HCT116 (cell line): ENCODE measurements at regions not wholly inside any gene's neighbourhood (a gene's known extent, or its start where the extent isn't known, plus 50 kb on each side); places are given as distances from the start of the nearest gene placed in this dataset.

Experiments
- ATAC-seq: fragments of 200-7000 bp; cut with Tn5 transposase; 2 replicates; pipeline ENCODE4 v1.9.1; 2020; ENCODE audit warnings: mild to moderate bottlenecking, moderate library complexity
- BruUV-seq: library from RNA; stranded (reverse); fragments of 400-500 nt; replicated peaks from 2 replicates; lab custom pipeline; 2021; lab: Mats Ljungman, UMichigan
- CTCF ChIA-PET: fragments of 300-600 bp; sonication (Branson Sonifier 250); formaldehyde crosslinking; loops from one replicate; lab custom pipeline; 2021; ENCODE audit warnings: antibody characterized with exemption; lab: Charles Lee
- POLR2A ChIA-PET: fragments of 300-600, 350-600 bp; sonication (Branson Sonifier 250); formaldehyde crosslinking; loops from one replicate; lab custom pipeline; 2021; ENCODE audit warnings: antibody characterized with exemption; lab: Charles Lee
- RAD21 ChIA-PET, 2 experiments: fragments of 300-600 bp; sonication (Branson Sonifier 250); formaldehyde crosslinking; loops; one replicate each; lab custom pipeline; 2023; ENCODE audit warnings: low total read pairs in 2 of 2; ENCODE audit not compliant: uncharacterized antibody in 2 of 2, unreplicated experiment in 2 of 2, low non-redundant PET in 1 of 2; lab: Charles Lee
- DNase-seq: peaks from one replicate; pipeline ENCODE4 v3.0.0-alpha.2; 2010; ENCODE audit warnings: low read depth, low spot score
- H2AFZ ChIP-seq: fragments of 200-600 bp; shearing (Covaris generic), sonication (generic); 2 replicates; pipeline ENCODE4 v1.6.1; 2017; ENCODE audit warnings: low read depth, mixed run types, mixed read lengths, antibody characterized with exemption, low read length; ENCODE audit not compliant: poor library complexity, severe bottlenecking
- H3K27ac ChIP-seq: 2 replicates; pipeline ENCODE4 v1.5.1; 2012; ENCODE audit warnings: low read depth, low read length
- H3K27me3 ChIP-seq: fragments of 200-600 bp; sonication (generic); 2 replicates; pipeline ENCODE4 v1.6.1; 2016; ENCODE audit warnings: mixed run types, low read length, mixed read lengths; ENCODE audit not compliant: insufficient read depth
- H3K36me3 ChIP-seq, 2 experiments: fragments of 200-500 bp in 1 of 2; fragments of 200-600 bp in 1 of 2; sonication (Bioruptor generic) in 1 of 2; sonication (generic) in 1 of 2; 2 replicates each; pipeline versions ENCODE4 v1.5.1 to v1.6.1; 2014 to 2016; ENCODE audit warnings: low read length in 2 of 2, inconsistent platforms in 1 of 2, mixed read lengths in 1 of 2, mixed run types in 1 of 2; ENCODE audit not compliant: insufficient read depth in 2 of 2, control insufficient read depth in 1 of 2
- H3K4me1 ChIP-seq, 2 experiments: fragments of 200-600 bp in 1 of 2; sonication (generic) in 1 of 2; 2 replicates each; pipeline versions ENCODE4 v1.5.1 to v1.6.1; 2012 to 2017; ENCODE audit warnings: low read length in 2 of 2, inconsistent platforms in 1 of 2, mild to moderate bottlenecking in 1 of 2, mixed read lengths in 1 of 2, mixed run types in 1 of 2, moderate library complexity in 1 of 2; ENCODE audit not compliant: insufficient read depth in 2 of 2, control insufficient read depth in 1 of 2
- H3K4me2 ChIP-seq: fragments of 200-600 bp; sonication (generic); 2 replicates; pipeline ENCODE4 v1.6.1; 2017; ENCODE audit warnings: mixed run types, low read length, mixed read lengths
- H3K4me3 ChIP-seq, 2 experiments: fragments of 200-600 bp in 1 of 2; sonication (generic) in 1 of 2; replicated peaks in 1 of 2; 2 replicates each; pipeline ENCODE4 v1.5.1; 2011 to 2016; ENCODE audit warnings: low read length in 2 of 2, control low read depth in 1 of 2, low read depth in 1 of 2, mild to moderate bottlenecking in 1 of 2, mixed read lengths in 1 of 2, mixed run types in 1 of 2
- H3K79me2 ChIP-seq: fragments of 200-600 bp; sonication (generic); 2 replicates; pipeline ENCODE4 v1.6.1; 2017; ENCODE audit warnings: mild to moderate bottlenecking, mixed run types, low read length, moderate library complexity, mixed read lengths; ENCODE audit not compliant: insufficient read depth
- H3K9ac ChIP-seq: fragments of 200-600 bp; sonication (generic); 2 replicates; pipeline ENCODE4 v1.6.1; 2016; ENCODE audit warnings: low read length, mixed read lengths
- H3K9me2 ChIP-seq: fragments of 200-600 bp; sonication (generic), shearing (Covaris generic); 2 replicates; pipeline ENCODE4 v1.6.1; 2017; ENCODE audit warnings: mixed run types, mild to moderate bottlenecking, moderate library complexity; ENCODE audit not compliant: insufficient read depth
- H3K9me3 ChIP-seq, 2 experiments: fragments of 200-500 bp in 1 of 2; fragments of 200-600 bp in 1 of 2; sonication (Bioruptor generic) in 1 of 2; sonication (generic) in 1 of 2; 2 replicates each; pipeline ENCODE4 v1.6.1; 2014 to 2017; ENCODE audit warnings: low read length in 2 of 2, mixed read lengths in 2 of 2, inconsistent platforms in 1 of 2, low read depth in 1 of 2, mild to moderate bottlenecking in 1 of 2, mixed run types in 1 of 2, moderate library complexity in 1 of 2; ENCODE audit not compliant: control insufficient read depth in 1 of 2, insufficient read depth in 1 of 2
- H4K20me1 ChIP-seq: fragments of 200-600 bp; sonication (generic), shearing (Covaris generic); 2 replicates; pipeline ENCODE4 v1.6.1; 2017; ENCODE audit warnings: mixed run types, mild to moderate bottlenecking, moderate library complexity; ENCODE audit not compliant: insufficient read depth
- CBX3 ChIP-seq: IDR thresholded peaks from 2 replicates; pipeline ENCODE4 v1.6.1; 2012; ENCODE audit warnings: low read depth
- EGR1 ChIP-seq: IDR thresholded peaks from 2 replicates; pipeline ENCODE4 v1.6.1; 2012; ENCODE audit warnings: low read depth
- EZH2 ChIP-seq: fragments of 200-600 bp; sonication (generic); IDR thresholded peaks from 2 replicates; pipeline ENCODE4 v1.6.1; 2017; ENCODE audit warnings: antibody characterized with exemption, mixed run types
- EZH2phosphoT487 ChIP-seq: fragments of 200-600 bp; IDR thresholded peaks from 2 replicates; pipeline ENCODE4 v1.6.1; 2018; ENCODE audit warnings: antibody characterized with exemption, borderline replicate concordance
- FOSL1 ChIP-seq: IDR thresholded peaks from 2 replicates; pipeline ENCODE4 v1.6.1; 2012; ENCODE audit warnings: low read depth
- JUND ChIP-seq: IDR thresholded peaks from 2 replicates; pipeline ENCODE4 v1.6.1; 2012
- MAX ChIP-seq: IDR thresholded peaks from 2 replicates; pipeline ENCODE4 v1.6.1; 2012
- POLR2A ChIP-seq: IDR thresholded peaks from 2 replicates; pipeline ENCODE4 v1.7.0; 2011; ENCODE audit warnings: borderline replicate concordance; ENCODE audit not compliant: insufficient read depth, insufficient read length; ENCODE audit errors: extremely low read depth
- POLR2AphosphoS5 ChIP-seq: IDR thresholded peaks from 2 replicates; pipeline ENCODE4 v1.6.1; 2011; ENCODE audit warnings: mild to moderate bottlenecking, low read depth, low read length, moderate library complexity
- RAD21 ChIP-seq: IDR thresholded peaks from 2 replicates; pipeline ENCODE4 v1.6.1; 2012; ENCODE audit warnings: low read depth, mild to moderate bottlenecking
- REST ChIP-seq: IDR thresholded peaks from 2 replicates; pipeline ENCODE4 v1.6.1; 2012; ENCODE audit warnings: low read depth
- SP1 ChIP-seq: IDR thresholded peaks from 2 replicates; pipeline ENCODE4 v1.6.1; 2012; ENCODE audit warnings: low read depth
- TCF7L2 ChIP-seq: IDR thresholded peaks from 2 replicates; pipeline ENCODE4 v1.7.0; 2011; ENCODE audit warnings: borderline replicate concordance, inconsistent platforms; ENCODE audit not compliant: insufficient read depth, insufficient read length; ENCODE audit errors: extremely low read depth
- ZBTB33 ChIP-seq: IDR thresholded peaks from 2 replicates; pipeline ENCODE4 v1.6.1; 2011; ENCODE audit warnings: mild to moderate bottlenecking, low read length, moderate library complexity; ENCODE audit not compliant: insufficient replicate concordance; ENCODE audit errors: extremely low read depth
- ZNF274 ChIP-seq: fragments of 200-500 bp; sonication (Bioruptor generic); IDR thresholded peaks from 2 replicates; pipeline ENCODE4 v1.6.1; 2014; ENCODE audit warnings: mild to moderate bottlenecking, low read depth, low read length, inconsistent platforms
- intact Hi-C: fragments of 100-400 bp; cut with micrococcal nuclease; formaldehyde crosslinking; loops from 2 replicates; pipeline ENCODE4 v1.10.0; 2022

- TF ChIP-seq REST = no peak
- no peak for TF ChIP-seq JUND
- TF ChIP-seq POLR2AphosphoS5 = no peak
- no peak for TF ChIP-seq EGR1
- no peak for TF ChIP-seq ZBTB33
- TF ChIP-seq EZH2 = no peak
- TF ChIP-seq FOSL1 = no peak
- no peak for TF ChIP-seq POLR2A
- TF ChIP-seq SP1 = no peak
Measured at GRCh38 chr10:29878492-29878891, 180.9 kb downstream of the JCAD start (continued).

GRCh38 chr10:29877793-29878491, 181.4 kb downstream of the JCAD start:
- no peaks in the 10 kb centered on the region for H3K27me3 ChIP-seq
- no peaks in the 10 kb centered on the region for H3K79me2 ChIP-seq
- ChIA-PET RAD21 (no interaction called here), CTCF (no interaction called here)
- BruUV-seq = no TSS peak
- no peak overlapping the region for H3K4me2 ChIP-seq
- H3K9me3 ChIP-seq = no peaks in the 10 kb centered on the region
- no peak for DNase-seq
- no peak for ATAC-seq
- no peak overlapping the region for H2AFZ ChIP-seq
- intact Hi-C loops = no loop called here
- no peaks in the 10 kb centered on the region for H3K36me3 ChIP-seq
- TF ChIP-seq EZH2phosphoT487 (no peak), CBX3 (no peak), JUND (no peak), POLR2AphosphoS5 (no peak), TCF7L2 (no peak), MAX (no peak), ZNF274 (no peak), RAD21 (no peak), ZBTB33 (no peak)
- TF ChIP-seq, all 23 proteins: peak for 0
- Histone ChIP-seq H3K9me2 (no peaks in the 10 kb centered on the region), H4K20me1 (no peaks in the 10 kb centered on the region), H3K4me3 (no peak overlapping the region), H3K4me1 (no peaks in the 10 kb centered on the region), H3K27ac (no peak overlapping the region), H3K9ac (no peak overlapping the region)
- POLR2A ChIA-PET = no interaction called here
